Astrocyte (in vitro differentiated cells and primary cell): ENCODE measurements at regions not wholly inside any gene's neighbourhood (a gene's known extent, or its start where the extent isn't known, plus 50 kb on each side); places are given as distances from the start of the nearest gene placed in this dataset.

Source experiments
- DNase-seq: peaks from one replicate; pipeline ENCODE4 v3.0.0-alpha.2; 2010; ENCODE audit warnings: low read depth
- FAIRE-seq: peaks from 2 replicates; lab custom pipeline; 2011; peaks lifted over from hg19 to GRCh38; lab: Jason Lieb, UNC
- H2AFZ ChIP-seq: 2 replicates; pipeline ENCODE4 v1.6.0; 2012; ENCODE audit warnings: low read depth, low read length, inconsistent platforms
- H3K27ac ChIP-seq: 2 replicates; pipeline ENCODE4 v1.5.1; 2011; ENCODE audit warnings: low read depth, low read length, inconsistent platforms
- H3K27me3 ChIP-seq: 2 replicates; pipeline ENCODE4 v1.6.0; 2011; ENCODE audit warnings: low read length, inconsistent platforms; ENCODE audit not compliant: insufficient read depth
- H3K36me3 ChIP-seq: 2 replicates; pipeline ENCODE4 v1.5.1; 2011; ENCODE audit warnings: low read length, inconsistent platforms; ENCODE audit not compliant: insufficient read depth
- H3K4me1 ChIP-seq: 2 replicates; pipeline ENCODE4 v1.5.1; 2011; ENCODE audit warnings: low read length, inconsistent platforms; ENCODE audit not compliant: insufficient read depth
- H3K4me2 ChIP-seq: 2 replicates; pipeline ENCODE4 v1.6.0; 2012; ENCODE audit warnings: low read length, inconsistent platforms
- H3K4me3 ChIP-seq: 2 replicates; pipeline ENCODE4 v1.5.1; 2011; ENCODE audit warnings: low read depth, mild to moderate bottlenecking, low read length, inconsistent platforms; ENCODE audit not compliant: insufficient read depth
- H3K79me2 ChIP-seq: 2 replicates; pipeline ENCODE4 v1.6.0; 2012; ENCODE audit warnings: mild to moderate bottlenecking, low read length, inconsistent platforms; ENCODE audit not compliant: insufficient read depth
- H3K9ac ChIP-seq: 2 replicates; pipeline ENCODE4 v1.6.0; 2012; ENCODE audit warnings: mild to moderate bottlenecking, low read length, inconsistent platforms
- H3K9me3 ChIP-seq: 2 replicates; pipeline ENCODE4 v1.5.1; 2012; ENCODE audit warnings: low read depth, mild to moderate bottlenecking, low read length, inconsistent platforms; ENCODE audit not compliant: insufficient read depth
- H4K20me1 ChIP-seq: 2 replicates; pipeline ENCODE4 v1.6.0; 2012; ENCODE audit warnings: low read length, inconsistent platforms; ENCODE audit not compliant: insufficient read depth
- H3K27ac Mint-ChIP-seq: one replicate; pipeline ENCODE4 v1.8.0; 2021; ENCODE audit warnings: mild to moderate bottlenecking, mixed read lengths; ENCODE audit not compliant: unreplicated experiment
- H3K27me3 Mint-ChIP-seq: one replicate; pipeline ENCODE4 v1.8.0; 2021; ENCODE audit warnings: low read depth, mixed read lengths; ENCODE audit not compliant: unreplicated experiment
- H3K36me3 Mint-ChIP-seq: one replicate; pipeline ENCODE4 v1.8.0; 2021; ENCODE audit warnings: low read depth, mixed read lengths; ENCODE audit not compliant: unreplicated experiment
- H3K4me1 Mint-ChIP-seq: one replicate; pipeline ENCODE4 v1.8.0; 2021; ENCODE audit warnings: low read depth, mixed read lengths; ENCODE audit not compliant: unreplicated experiment
- H3K4me3 Mint-ChIP-seq: one replicate; pipeline ENCODE4 v1.8.0; 2021; ENCODE audit warnings: mild to moderate bottlenecking, moderate library complexity, mixed read lengths; ENCODE audit not compliant: unreplicated experiment
- H3K9me3 Mint-ChIP-seq: one replicate; pipeline ENCODE4 v1.8.0; 2021; ENCODE audit warnings: mild to moderate bottlenecking, mixed read lengths; ENCODE audit not compliant: unreplicated experiment
- EZH2 ChIP-seq: IDR thresholded peaks from 2 replicates; pipeline ENCODE4 v1.6.1; 2012; ENCODE audit warnings: mild to moderate bottlenecking, low read length, inconsistent platforms; ENCODE audit not compliant: insufficient read depth
- TF ChIP-seq, protein P1 (sequence below): IDR thresholded peaks from 2 replicates; pipeline ENCODE4 v1.5.1; 2011; ENCODE audit warnings: low read depth, mild to moderate bottlenecking, inconsistent platforms, low read length, moderate library complexity; ENCODE audit not compliant: insufficient read depth

GRCh38 chr5:101103874-101104273 lies 200.8 kb upstream of the ST8SIA4 start:
- no peak overlapping the region for H3K27ac Mint-ChIP-seq
- Histone ChIP-seq H3K4me1 (no peaks in the 10 kb centered on the region), H3K9me3 (no peaks in the 10 kb centered on the region), H3K27me3 (no peaks in the 10 kb centered on the region), H3K4me2 (no peak overlapping the region), H3K9ac (no peak overlapping the region), H3K79me2 (no peaks in the 10 kb centered on the region), H3K27ac (no peak overlapping the region), H2AFZ (no peak overlapping the region), H3K36me3 (no peaks in the 10 kb centered on the region), H4K20me1 (no peaks in the 10 kb centered on the region), H3K4me3 (no peak overlapping the region)
- no peak for TF ChIP-seq EZH2
- TF ChIP-seq, protein P1, sequence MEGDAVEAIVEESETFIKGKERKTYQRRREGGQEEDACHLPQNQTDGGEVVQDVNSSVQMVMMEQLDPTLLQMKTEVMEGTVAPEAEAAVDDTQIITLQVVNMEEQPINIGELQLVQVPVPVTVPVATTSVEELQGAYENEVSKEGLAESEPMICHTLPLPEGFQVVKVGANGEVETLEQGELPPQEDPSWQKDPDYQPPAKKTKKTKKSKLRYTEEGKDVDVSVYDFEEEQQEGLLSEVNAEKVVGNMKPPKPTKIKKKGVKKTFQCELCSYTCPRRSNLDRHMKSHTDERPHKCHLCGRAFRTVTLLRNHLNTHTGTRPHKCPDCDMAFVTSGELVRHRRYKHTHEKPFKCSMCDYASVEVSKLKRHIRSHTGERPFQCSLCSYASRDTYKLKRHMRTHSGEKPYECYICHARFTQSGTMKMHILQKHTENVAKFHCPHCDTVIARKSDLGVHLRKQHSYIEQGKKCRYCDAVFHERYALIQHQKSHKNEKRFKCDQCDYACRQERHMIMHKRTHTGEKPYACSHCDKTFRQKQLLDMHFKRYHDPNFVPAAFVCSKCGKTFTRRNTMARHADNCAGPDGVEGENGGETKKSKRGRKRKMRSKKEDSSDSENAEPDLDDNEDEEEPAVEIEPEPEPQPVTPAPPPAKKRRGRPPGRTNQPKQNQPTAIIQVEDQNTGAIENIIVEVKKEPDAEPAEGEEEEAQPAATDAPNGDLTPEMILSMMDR = no peak
- DNase-seq (no peak), FAIRE-seq (no peak)
- no peak overlapping the region for H3K4me3 Mint-ChIP-seq
- H3K9me3 Mint-ChIP-seq = no peaks in the 10 kb centered on the region
- H3K27me3 Mint-ChIP-seq = no peaks in the 10 kb centered on the region
- no peaks in the 10 kb centered on the region for H3K36me3 Mint-ChIP-seq
- no peaks in the 10 kb centered on the region for H3K4me1 Mint-ChIP-seq

DNA sequence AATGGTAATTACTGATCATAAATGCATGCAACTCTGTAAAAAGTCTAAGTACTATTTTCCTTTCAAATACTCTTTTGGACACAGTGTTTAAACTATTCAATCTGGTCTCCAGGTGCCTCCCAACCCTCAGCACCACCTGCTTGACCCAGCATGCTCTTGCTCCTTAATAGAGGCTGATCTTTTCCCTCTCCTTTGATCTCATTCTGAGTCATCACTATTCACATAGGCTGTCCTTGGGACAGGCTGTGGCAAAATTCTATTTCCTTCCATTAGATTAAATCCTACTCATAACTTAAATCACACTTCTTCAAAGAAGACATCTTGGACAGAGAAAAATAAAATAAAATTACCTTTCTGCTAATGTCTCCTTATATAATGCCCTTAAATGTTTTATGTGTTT lies 199.4 kb upstream of the ST8SIA4 start:
- H3K27me3 ChIP-seq = no peaks in the 10 kb centered on the region
- Mint-ChIP-seq H3K4me3 (no peak overlapping the region), H3K27me3 (no peaks in the 10 kb centered on the region), H3K4me1 (no peaks in the 10 kb centered on the region), H3K27ac (no peak overlapping the region), H3K36me3 (no peaks in the 10 kb centered on the region), H3K9me3 (no peaks in the 10 kb centered on the region)
- TF ChIP-seq EZH2 = no peak
- TF ChIP-seq, protein P1 = no peak
- H3K27ac ChIP-seq = no peak overlapping the region
- no peaks in the 10 kb centered on the region for H4K20me1 ChIP-seq
- H3K9ac ChIP-seq = no peak overlapping the region
- no peaks in the 10 kb centered on the region for H3K4me1 ChIP-seq
- no peaks in the 10 kb centered on the region for H3K79me2 ChIP-seq
- DNase-seq = no peak
- no peak overlapping the region for H3K4me2 ChIP-seq
- no peaks in the 10 kb centered on the region for H3K9me3 ChIP-seq
- H2AFZ ChIP-seq = no peak overlapping the region
- no peaks in the 10 kb centered on the region for H3K36me3 ChIP-seq
- FAIRE-seq = no peak
- no peak overlapping the region for H3K4me3 ChIP-seq

GRCh38 chr5:101091902-101092301 lies 188.8 kb upstream of the ST8SIA4 start:
- H3K27ac ChIP-seq = no peak overlapping the region
- no peak overlapping the region for H3K27ac Mint-ChIP-seq
- TF ChIP-seq EZH2 = no peak
- TF ChIP-seq, protein P1 = no peak
- no peak overlapping the region for H2AFZ ChIP-seq
- no peaks in the 10 kb centered on the region for H3K9me3 Mint-ChIP-seq
- no peaks in the 10 kb centered on the region for H3K9me3 ChIP-seq
- no peaks in the 10 kb centered on the region for H3K27me3 Mint-ChIP-seq
- H3K4me1 ChIP-seq = peaks cover 5% of the 10 kb centered on the region
- no peak overlapping the region for H3K4me2 ChIP-seq
- H3K9ac ChIP-seq = no peak overlapping the region
- H3K36me3 Mint-ChIP-seq = no peaks in the 10 kb centered on the region
- FAIRE-seq = no peak
- no peaks in the 10 kb centered on the region for H3K27me3 ChIP-seq
- no peaks in the 10 kb centered on the region for H3K79me2 ChIP-seq
- H3K4me3 Mint-ChIP-seq = no peak overlapping the region
- H3K36me3 ChIP-seq = no peaks in the 10 kb centered on the region
- no peaks in the 10 kb centered on the region for H4K20me1 ChIP-seq
- peaks cover 4% of the 10 kb centered on the region for H3K4me1 Mint-ChIP-seq
- no peak overlapping the region for H3K4me3 ChIP-seq
- no peak for DNase-seq
